ENCODE measurements at regions not wholly inside any gene's neighbourhood (a gene's known extent, or its start where the extent isn't known, plus 50 kb on each side); places are given as distances from the start of the nearest gene placed in this dataset.

GRCh38 chr5:36523926-36524325 is 82.5 kb upstream of the SLC1A3 start:
- no peaks in the 10 kb centered on the region for H3K36me3 ChIP-seq (ENCODE audit: control insufficient read depth, insufficient read depth, low read length)
- H3K27me3 ChIP-seq (ENCODE audit: control insufficient read depth, insufficient read depth, low read length), result no peaks in the 10 kb centered on the region
- H3K4me3 ChIP-seq (ENCODE audit: low read length), result no peak overlapping the region
- no peaks in the 10 kb centered on the region for H3K9me3 ChIP-seq (ENCODE audit: control insufficient read depth, insufficient read depth, low read length)
- WGBS (ENCODE audit: insufficient coverage, insufficient read length), result no CpG with 5 or more reads among the region's 6 CpGs
- no peak for DNase-seq (ENCODE audit: low read depth, low spot score)
- no peaks in the 10 kb centered on the region for H3K4me1 ChIP-seq (ENCODE audit: control insufficient read depth, insufficient read depth, low read length)
- no peak overlapping the region for H3K27ac ChIP-seq (ENCODE audit: low read length)

GRCh38 chr5:36526537-36526936 is 79.9 kb upstream of the SLC1A3 start:
- no CpG with 5 or more reads among the region's 5 CpGs for WGBS (ENCODE audit: insufficient coverage, insufficient read length)
- Histone ChIP-seq H3K27ac (ENCODE audit: low read length) (no peak overlapping the region), H3K4me3 (ENCODE audit: low read length) (no peak overlapping the region)

GRCh38 chr5:36528588-36528987 is 77.8 kb upstream of the SLC1A3 start:
- H3K36me3 ChIP-seq (ENCODE audit: control insufficient read depth, insufficient read depth, low read length), result no peaks in the 10 kb centered on the region
- WGBS (ENCODE audit: insufficient coverage, insufficient read length), result no CpG with 5 or more reads among the region's 6 CpGs
- no peak for DNase-seq (ENCODE audit: low read depth, low spot score)
- no peaks in the 10 kb centered on the region for H3K4me1 ChIP-seq (ENCODE audit: control insufficient read depth, insufficient read depth, low read length)
- H3K27me3 ChIP-seq (ENCODE audit: control insufficient read depth, insufficient read depth, low read length), result no peaks in the 10 kb centered on the region
- H3K4me3 ChIP-seq (ENCODE audit: low read length), result no peak overlapping the region
- no peaks in the 10 kb centered on the region for H3K9me3 ChIP-seq (ENCODE audit: control insufficient read depth, insufficient read depth, low read length)
- H3K27ac ChIP-seq (ENCODE audit: low read length), result no peak overlapping the region

More at GRCh38 chr5:36526537-36526936, 79.9 kb upstream of the SLC1A3 start:
- no peak for DNase-seq (ENCODE audit: low read depth, low spot score)
- no peaks in the 10 kb centered on the region for H3K36me3 ChIP-seq (ENCODE audit: control insufficient read depth, insufficient read depth, low read length)
- no peaks in the 10 kb centered on the region for H3K9me3 ChIP-seq (ENCODE audit: control insufficient read depth, insufficient read depth, low read length)
- no peaks in the 10 kb centered on the region for H3K27me3 ChIP-seq (ENCODE audit: control insufficient read depth, insufficient read depth, low read length)
- H3K4me1 ChIP-seq (ENCODE audit: control insufficient read depth, insufficient read depth, low read length), result no peaks in the 10 kb centered on the region

- no peaks in the 10 kb centered on the region for H3K4me1 ChIP-seq (ENCODE audit: control insufficient read depth, insufficient read depth, low read length)
- WGBS (ENCODE audit: insufficient coverage, insufficient read length), result no CpG with 5 or more reads among the region's 1 CpG
- H3K27me3 ChIP-seq (ENCODE audit: control insufficient read depth, insufficient read depth, low read length), result no peaks in the 10 kb centered on the region
- H3K4me3 ChIP-seq (ENCODE audit: low read length), result no peak overlapping the region
- H3K9me3 ChIP-seq (ENCODE audit: control insufficient read depth, insufficient read depth, low read length), result no peaks in the 10 kb centered on the region
- H3K27ac ChIP-seq (ENCODE audit: low read length), result no peak overlapping the region
- no peaks in the 10 kb centered on the region for H3K36me3 ChIP-seq (ENCODE audit: control insufficient read depth, insufficient read depth, low read length)
- no peak for DNase-seq (ENCODE audit: low read depth, low spot score)
Measured at GRCh38 chr5:36529142-36529541, 77.3 kb upstream of the SLC1A3 start.

GRCh38 chr5:36530215-36530614 is 76.2 kb upstream of the SLC1A3 start:
- no peak for DNase-seq (ENCODE audit: low read depth, low spot score)
- Histone ChIP-seq H3K4me3 (ENCODE audit: low read length) (no peak overlapping the region), H3K9me3 (ENCODE audit: control insufficient read depth, insufficient read depth, low read length) (no peaks in the 10 kb centered on the region), H3K27me3 (ENCODE audit: control insufficient read depth, insufficient read depth, low read length) (no peaks in the 10 kb centered on the region), H3K36me3 (ENCODE audit: control insufficient read depth, insufficient read depth, low read length) (no peaks in the 10 kb centered on the region), H3K27ac (ENCODE audit: low read length) (no peak overlapping the region), H3K4me1 (ENCODE audit: control insufficient read depth, insufficient read depth, low read length) (no peaks in the 10 kb centered on the region)
- no CpG with 5 or more reads among the region's 2 CpGs for WGBS (ENCODE audit: insufficient coverage, insufficient read length)

- H3K27ac ChIP-seq (ENCODE audit: low read length), result no peak overlapping the region
- H3K4me3 ChIP-seq (ENCODE audit: low read length), result no peak overlapping the region
- no peaks in the 10 kb centered on the region for H3K9me3 ChIP-seq (ENCODE audit: control insufficient read depth, insufficient read depth, low read length)
- H3K4me1 ChIP-seq (ENCODE audit: control insufficient read depth, insufficient read depth, low read length), result no peaks in the 10 kb centered on the region
- WGBS (ENCODE audit: insufficient coverage, insufficient read length), result no CpG with 5 or more reads among the region's 1 CpG
- H3K36me3 ChIP-seq (ENCODE audit: control insufficient read depth, insufficient read depth, low read length), result no peaks in the 10 kb centered on the region
- no peaks in the 10 kb centered on the region for H3K27me3 ChIP-seq (ENCODE audit: control insufficient read depth, insufficient read depth, low read length)
- DNase-seq (ENCODE audit: low read depth, low spot score), result no peak
Measured at GRCh38 chr5:36531401-36531800, 75.0 kb upstream of the SLC1A3 start.

- no peaks in the 10 kb centered on the region for H3K9me3 ChIP-seq (ENCODE audit: control insufficient read depth, insufficient read depth, low read length)
- no peaks in the 10 kb centered on the region for H3K27me3 ChIP-seq (ENCODE audit: control insufficient read depth, insufficient read depth, low read length)
- H3K4me3 ChIP-seq (ENCODE audit: low read length), result no peak overlapping the region
- no peak for DNase-seq (ENCODE audit: low read depth, low spot score)
- WGBS (ENCODE audit: insufficient coverage, insufficient read length), result no CpG with 5 or more reads among the region's 5 CpGs
- no peaks in the 10 kb centered on the region for H3K36me3 ChIP-seq (ENCODE audit: control insufficient read depth, insufficient read depth, low read length)
- no peaks in the 10 kb centered on the region for H3K4me1 ChIP-seq (ENCODE audit: control insufficient read depth, insufficient read depth, low read length)
- no peak overlapping the region for H3K27ac ChIP-seq (ENCODE audit: low read length)
Measured at GRCh38 chr5:36535378-36535777, 71.0 kb upstream of the SLC1A3 start.

GRCh38 chr5:36535859-36536615 is 70.4 kb upstream of the SLC1A3 start:
- no peak overlapping the region for H3K4me3 ChIP-seq (ENCODE audit: low read length)
- no CpG with 5 or more reads among the region's 4 CpGs for WGBS (ENCODE audit: insufficient coverage, insufficient read length)

GRCh38 chr5:36536616-36537005 is 69.8 kb upstream of the SLC1A3 start:
- Histone ChIP-seq H3K27ac (ENCODE audit: low read length) (no peak overlapping the region), H3K4me1 (ENCODE audit: control insufficient read depth, insufficient read depth, low read length) (no peaks in the 10 kb centered on the region), H3K36me3 (ENCODE audit: control insufficient read depth, insufficient read depth, low read length) (no peaks in the 10 kb centered on the region), H3K4me3 (ENCODE audit: low read length) (no peak overlapping the region), H3K9me3 (ENCODE audit: control insufficient read depth, insufficient read depth, low read length) (no peaks in the 10 kb centered on the region), H3K27me3 (ENCODE audit: control insufficient read depth, insufficient read depth, low read length) (no peaks in the 10 kb centered on the region)
- no peak for DNase-seq (ENCODE audit: low read depth, low spot score)

More at GRCh38 chr5:36535859-36536615, 70.4 kb upstream of the SLC1A3 start:
- no peak for DNase-seq (ENCODE audit: low read depth, low spot score)
- Histone ChIP-seq H3K27ac (ENCODE audit: low read length) (no peak overlapping the region), H3K9me3 (ENCODE audit: control insufficient read depth, insufficient read depth, low read length) (no peaks in the 10 kb centered on the region), H3K27me3 (ENCODE audit: control insufficient read depth, insufficient read depth, low read length) (no peaks in the 10 kb centered on the region), H3K36me3 (ENCODE audit: control insufficient read depth, insufficient read depth, low read length) (no peaks in the 10 kb centered on the region), H3K4me1 (ENCODE audit: control insufficient read depth, insufficient read depth, low read length) (no peaks in the 10 kb centered on the region)

GRCh38 chr5:36537724-36538123 is 68.7 kb upstream of the SLC1A3 start:
- Histone ChIP-seq H3K36me3 (ENCODE audit: control insufficient read depth, insufficient read depth, low read length) (no peaks in the 10 kb centered on the region), H3K27me3 (ENCODE audit: control insufficient read depth, insufficient read depth, low read length) (no peaks in the 10 kb centered on the region), H3K4me1 (ENCODE audit: control insufficient read depth, insufficient read depth, low read length) (no peaks in the 10 kb centered on the region), H3K9me3 (ENCODE audit: control insufficient read depth, insufficient read depth, low read length) (no peaks in the 10 kb centered on the region), H3K4me3 (ENCODE audit: low read length) (no peak overlapping the region), H3K27ac (ENCODE audit: low read length) (no peak overlapping the region)
- no CpG with 5 or more reads among the region's 4 CpGs for WGBS (ENCODE audit: insufficient coverage, insufficient read length)
- no peak for DNase-seq (ENCODE audit: low read depth, low spot score)

All from iPS DF 6.9 (cell line).